Choroid plexus epithelial cell (primary cell): ENCODE measurements at regions not wholly inside any gene's neighbourhood (a gene's known extent, or its start where the extent isn't known, plus 50 kb on each side); places are given as distances from the start of the nearest gene placed in this dataset.
A peak's percentile ranks its signal among the peaks of the same experiment; 100 is the strongest.
"Not testable (repeated sequence)": the region's sequence is repeated elsewhere in the genome, so short reads cannot be mapped to it uniquely, and the experiment has no call there.

Source experiments
- DNase-seq: peaks from one replicate; pipeline ENCODE4 v3.0.0-alpha.2; 2010; ENCODE audit warnings: low read depth
- H3K4me3 ChIP-seq: 2 replicates; pipeline ENCODE4 v1.5.1; 2011; ENCODE audit warnings: low read depth, mild to moderate bottlenecking, control low read depth, low read length, moderate library complexity
- CTCF ChIP-seq: conservative IDR thresholded peaks from 2 replicates; pipeline ENCODE4 v1.5.1; 2011; ENCODE audit warnings: low read depth, mild to moderate bottlenecking, control low read depth, inconsistent platforms, low read length, moderate library complexity

- DNase-seq = peak; percentile 69
- H3K4me3 ChIP-seq = no peak overlapping the region
- TF ChIP-seq CTCF = no peak
Measured at GRCh38 chr18:55732227-55733106, 144.5 kb upstream of the TCF4 start.

- DNase-seq = peak; percentile 37
- TF ChIP-seq CTCF = no peak
- H3K4me3 ChIP-seq = no peak overlapping the region
Measured at GRCh38 chr18:55731594-55732042, 143.6 kb upstream of the TCF4 start.

DNA sequence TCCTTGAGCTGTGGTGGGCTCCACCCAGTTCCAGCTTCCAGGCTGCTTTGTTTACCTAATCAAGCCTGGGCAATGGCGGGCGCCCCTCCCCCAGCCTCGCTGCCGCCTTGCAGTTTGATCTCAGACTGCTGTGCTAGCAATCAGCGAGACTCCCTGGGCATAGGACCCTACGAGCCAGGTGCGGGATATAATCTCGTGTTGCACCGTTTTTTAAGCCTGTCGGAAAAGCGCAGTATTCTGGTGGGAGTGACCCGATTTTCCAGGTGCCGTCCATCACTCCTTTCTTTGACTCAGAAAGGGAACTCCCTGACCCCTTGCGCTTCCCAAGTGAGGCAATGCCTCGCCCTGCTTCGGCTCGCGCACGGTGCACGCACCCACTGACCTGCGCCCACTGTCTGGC lies 133.0 kb upstream of the TCF4 start:
- not testable (repeated sequence) for H3K4me3 ChIP-seq, DNase-seq

DNA sequence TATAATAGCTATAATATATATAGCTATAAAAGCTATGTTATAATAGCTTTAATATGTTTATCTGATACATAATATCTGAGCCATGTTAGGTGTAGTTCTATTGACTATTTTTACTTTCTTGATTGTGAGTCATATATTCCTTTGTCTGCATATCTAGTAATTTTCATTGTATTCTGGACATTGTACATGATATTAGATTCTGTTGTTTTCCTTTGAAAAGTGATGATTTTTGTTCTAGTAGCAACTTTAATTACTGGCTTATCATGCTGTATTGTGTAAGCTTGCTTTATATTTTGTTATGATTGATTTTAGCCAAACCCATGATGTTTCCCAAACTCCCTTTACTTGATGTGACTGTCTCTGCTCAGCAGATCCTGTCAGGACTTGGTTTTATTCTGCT lies 125.7 kb upstream of the TCF4 start:
- no peak for TF ChIP-seq CTCF
- DNase-seq = no peak
- no peak overlapping the region for H3K4me3 ChIP-seq

DNA sequence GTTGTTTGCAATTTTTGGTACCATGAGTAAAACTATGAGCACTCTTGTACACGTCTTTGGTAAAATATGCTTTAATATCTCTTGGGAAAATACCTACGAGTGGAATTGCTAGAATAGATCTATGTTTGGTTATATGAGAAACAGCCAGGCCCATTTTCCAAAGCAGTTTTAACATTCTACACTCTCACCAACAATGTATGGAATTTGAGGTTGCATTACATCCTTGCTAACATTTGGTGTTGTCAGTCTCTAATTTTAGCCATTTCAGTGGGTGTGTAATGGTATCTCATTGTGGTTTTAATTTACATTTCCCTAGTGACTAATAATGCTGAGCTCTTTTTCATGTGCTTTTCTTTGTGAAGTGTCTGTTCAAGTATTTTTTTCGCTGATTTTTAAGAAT lies 118.9 kb upstream of the TCF4 start:
- peak; percentile 55 for DNase-seq
- H3K4me3 ChIP-seq = no peak overlapping the region
- TF ChIP-seq CTCF = no peak

- peak; percentile 14 for DNase-seq
- no peak overlapping the region for H3K4me3 ChIP-seq
- peak; percentile 1 for TF ChIP-seq CTCF
Measured at GRCh38 chr18:55699233-55699765, 111.3 kb upstream of the TCF4 start.

GRCh38 chr18:55696811-55697210 lies 108.8 kb upstream of the TCF4 start:
- no peak overlapping the region for H3K4me3 ChIP-seq
- no peak for DNase-seq
- TF ChIP-seq CTCF = no peak
